Heart left ventricle (tissue), 16 donors: ENCODE measurements at regions not wholly inside any gene's neighbourhood (a gene's known extent, or its start where the extent isn't known, plus 50 kb on each side); places are given as distances from the start of the nearest gene placed in this dataset.

Experiments used
- ATAC-seq, 4 donors: fragments of 200-7000 bp; cut with Tn5 transposase; one replicate each; pipeline ENCODE4 v1.9.1; 2020 to 2022; ENCODE audit warnings: moderate library complexity in 4 of 4, mild to moderate bottlenecking in 3 of 4, moderate number of reproducible peaks in 1 of 4
- DNase-seq, 5 donors: peaks; one replicate each; pipeline ENCODE4 v3.0.0-alpha.2; 2020
- H3K27ac ChIP-seq, 12 donors: fragments of 200-600 bp; sonication (generic) in 4 of 12; one replicate each; pipeline versions ENCODE4 v1.5.0 to v1.8.0; 2016 to 2022; ENCODE audit warnings: mild to moderate bottlenecking in 2 of 12
- H3K27me3 ChIP-seq, 9 donors: fragments of 200-600 bp; sonication (generic) in 2 of 9; one replicate each; pipeline versions ENCODE4 v1.5.1 to v1.8.0; 2016 to 2022; ENCODE audit warnings: mild to moderate bottlenecking in 3 of 9
- H3K36me3 ChIP-seq, 9 donors: fragments of 200-600 bp; sonication (generic) in 2 of 9; one replicate each; pipeline versions ENCODE4 v1.5.0 to v1.8.0; 2018 to 2022; ENCODE audit warnings: mild to moderate bottlenecking in 2 of 9
- H3K4me1 ChIP-seq, 12 donors: fragments of 200-600 bp; sonication (generic) in 4 of 12; one replicate each; pipeline versions ENCODE4 v1.5.0 to v1.8.0; 2016 to 2022; ENCODE audit warnings: mild to moderate bottlenecking in 3 of 12
- H3K4me3 ChIP-seq, 12 donors: fragments of 200-600 bp; sonication (generic) in 4 of 12; one replicate each; pipeline versions ENCODE4 v1.5.0 to v1.8.0; 2017 to 2022; ENCODE audit warnings: mild to moderate bottlenecking in 9 of 12, moderate library complexity in 4 of 12
- H3K9me3 ChIP-seq, 12 donors: fragments of 200-600 bp; sonication (generic) in 4 of 12; one replicate each; pipeline versions ENCODE4 v1.5.0 to v1.8.0; 2016 to 2022; ENCODE audit warnings: mild to moderate bottlenecking in 1 of 12
- POLR2A ChIP-seq, 2 donors: fragments of 450-650 bp; IDR thresholded peaks; one replicate each; pipeline ENCODE4 v1.6.1; 2017; ENCODE audit warnings: antibody characterized with exemption in 2 of 2, mild to moderate bottlenecking in 2 of 2, moderate library complexity in 2 of 2
- WGBS, 4 donors: extraction: QIAGEN DNeasy Blood & Tissue Kit in 2 of 4; methylation state at CpG; one replicate each; pipeline versions ENCODE4 v1.1.5 to v1.1.7; 2013 to 2018; 5-methylcytosine and 5-hydroxymethylcytosine counted together
- intact Hi-C, 10 donors: fragments of 100-400 bp; cut with DNase I; formaldehyde crosslinking; loops; one replicate each; pipeline versions ENCODE4 v1.11.1 to v1.14.2; 2022
- TF ChIP-seq, protein P1 (sequence below), 12 donors: fragments of 200-600 bp; sonication (generic) in 4 of 12; IDR thresholded peaks; one replicate each; pipeline versions ENCODE4 v1.5.0 to v1.8.0; 2018 to 2022; ENCODE audit warnings: antibody characterized with exemption in 12 of 12, mild to moderate bottlenecking in 5 of 12
- donor health status: ischemic (EF 13 %, LVEDD 7.1; RV severe dilation, severe dysfunction).
- donor health status: healthy with polysubstance abuse.
- donor health status: DM: no; HTN: yes; CAD: no.
- donor health status: DM: no; HTN: no; CAD: no.
- donor health status: ischemic (EF 25% LVEDD 6.9; RV normal size, moderate dysfunction).
- donor health status: ischemic (EF 25% LVEDD 5.7; RV mildly dilated, moderate dysfunction).
- donor health status: healthy.
- donor health status: DM: yes; HTN: yes; CAD: no.
- donor health status: ischemic (EF 35%, LVEDD 5.7; RV mildly dilated, moderate dysfunction).
- donor health status: nonischemic (EF 11% LVEDD 7.7; RV severe dilation, severe dysfunction).
- donor health status: DM: yes; HTN: yes; CAD: no.
- donor health status: PGD.
- donor health status: ischemic (EF 29% LVEDD 5.4; RV normal size, mild dysfunction).
- donor health status: nonischemic (EF 23%, LVEDD 6.1; RV moderate dilation, normal function).

DNA sequence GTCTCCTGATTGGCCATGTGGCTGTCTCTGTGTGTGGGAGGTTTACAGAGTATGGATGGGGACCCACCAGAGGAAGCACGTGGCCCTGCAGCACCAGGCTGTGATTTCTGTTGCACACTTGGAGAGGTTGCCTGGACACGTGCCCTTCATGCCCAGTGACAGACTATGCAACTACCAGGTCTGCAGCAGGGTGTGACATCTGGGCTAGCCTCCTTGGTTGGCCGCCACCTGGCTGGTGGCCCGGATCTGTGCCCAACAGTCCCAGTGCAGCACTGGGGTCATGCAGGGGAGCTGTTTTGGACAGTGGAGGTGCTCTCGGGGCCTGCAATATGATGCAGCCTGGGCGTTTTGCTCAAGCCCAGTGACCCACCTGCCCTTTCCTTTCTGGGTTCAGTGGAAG lies 212.5 kb downstream of the UBE3A start:
- peak; percentile 52 to 77 (median 59) for DNase-seq
- ATAC-seq: peak; percentile 84 to 92 (median 89)
- H3K27me3 ChIP-seq: no peaks in the 10 kb centered on the region
- H3K9me3 ChIP-seq: peaks cover 0 to 17% (median 0%) of the 10 kb centered on the region in 12 donors
- 45 to 66% (median 60%) methylated on average over 4 to 6 of the region's 6 CpGs; no CpG with 5 or more reads in 1 of the 4 donors for whole genome bisulfite sequencing, 4 donors
- intact Hi-C loops: loop anchor here in 1 of 10 donors (10.0 kb wide), 1 partner anchor 302 kb away; no protein-coding TSS in a partner anchor
- TF ChIP-seq, protein P1, sequence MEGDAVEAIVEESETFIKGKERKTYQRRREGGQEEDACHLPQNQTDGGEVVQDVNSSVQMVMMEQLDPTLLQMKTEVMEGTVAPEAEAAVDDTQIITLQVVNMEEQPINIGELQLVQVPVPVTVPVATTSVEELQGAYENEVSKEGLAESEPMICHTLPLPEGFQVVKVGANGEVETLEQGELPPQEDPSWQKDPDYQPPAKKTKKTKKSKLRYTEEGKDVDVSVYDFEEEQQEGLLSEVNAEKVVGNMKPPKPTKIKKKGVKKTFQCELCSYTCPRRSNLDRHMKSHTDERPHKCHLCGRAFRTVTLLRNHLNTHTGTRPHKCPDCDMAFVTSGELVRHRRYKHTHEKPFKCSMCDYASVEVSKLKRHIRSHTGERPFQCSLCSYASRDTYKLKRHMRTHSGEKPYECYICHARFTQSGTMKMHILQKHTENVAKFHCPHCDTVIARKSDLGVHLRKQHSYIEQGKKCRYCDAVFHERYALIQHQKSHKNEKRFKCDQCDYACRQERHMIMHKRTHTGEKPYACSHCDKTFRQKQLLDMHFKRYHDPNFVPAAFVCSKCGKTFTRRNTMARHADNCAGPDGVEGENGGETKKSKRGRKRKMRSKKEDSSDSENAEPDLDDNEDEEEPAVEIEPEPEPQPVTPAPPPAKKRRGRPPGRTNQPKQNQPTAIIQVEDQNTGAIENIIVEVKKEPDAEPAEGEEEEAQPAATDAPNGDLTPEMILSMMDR (IDR thresholded peaks at IDR 0.05): no peak
- TF ChIP-seq POLR2A (IDR thresholded peaks at IDR 0.05): no peak
- no peaks in the 10 kb centered on the region for H3K4me1 ChIP-seq
- H3K4me3 ChIP-seq: no peak overlapping the region
- H3K36me3 ChIP-seq: no peaks in the 10 kb centered on the region
- no peak overlapping the region for H3K27ac ChIP-seq

- Histone ChIP-seq H3K4me1 (no peaks in the 10 kb centered on the region), H3K27me3 (no peaks in the 10 kb centered on the region), H3K36me3 (no peaks in the 10 kb centered on the region), H3K9me3 (peaks cover 0 to 14% (median 0%) of the 10 kb centered on the region in 12 donors), H3K4me3 (no peak overlapping the region), H3K27ac (no peak overlapping the region)
- no peak for ATAC-seq
- DNase-seq: no peak
- TF ChIP-seq, protein P1 (IDR thresholded peaks at IDR 0.05): no peak
- no peak for TF ChIP-seq POLR2A (IDR thresholded peaks at IDR 0.05)
- intact Hi-C loops: loop anchor here in 1 of 10 donors (10.0 kb wide), 1 partner anchor 303 kb away; no protein-coding TSS in a partner anchor
- WGBS, 4 donors: 84 to 88% (median 87%) methylated on average over 7 to 11 of the region's 11 CpGs
These were observed 210.6 kb downstream of the UBE3A start for GRCh38 chr15:25228261-25228660.

GRCh38 chr15:25230442-25230841 lies 208.4 kb downstream of the UBE3A start:
- intact Hi-C loops: no loop called here
- ATAC-seq (no peak), DNase-seq (no peak)
- Histone ChIP-seq H3K4me1 (no peaks in the 10 kb centered on the region), H3K9me3 (peaks cover 0 to 14% (median 0%) of the 10 kb centered on the region in 12 donors), H3K27ac (no peak overlapping the region), H3K36me3 (no peaks in the 10 kb centered on the region), H3K4me3 (no peak overlapping the region), H3K27me3 (no peaks in the 10 kb centered on the region)
- 75 to 85% (median 83%) methylated on average over 10 of the region's 10 CpGs for WGBS, 4 donors
- TF ChIP-seq, protein P1 (IDR thresholded peaks at IDR 0.05): no peak
- no peak for TF ChIP-seq POLR2A (IDR thresholded peaks at IDR 0.05)

DNA sequence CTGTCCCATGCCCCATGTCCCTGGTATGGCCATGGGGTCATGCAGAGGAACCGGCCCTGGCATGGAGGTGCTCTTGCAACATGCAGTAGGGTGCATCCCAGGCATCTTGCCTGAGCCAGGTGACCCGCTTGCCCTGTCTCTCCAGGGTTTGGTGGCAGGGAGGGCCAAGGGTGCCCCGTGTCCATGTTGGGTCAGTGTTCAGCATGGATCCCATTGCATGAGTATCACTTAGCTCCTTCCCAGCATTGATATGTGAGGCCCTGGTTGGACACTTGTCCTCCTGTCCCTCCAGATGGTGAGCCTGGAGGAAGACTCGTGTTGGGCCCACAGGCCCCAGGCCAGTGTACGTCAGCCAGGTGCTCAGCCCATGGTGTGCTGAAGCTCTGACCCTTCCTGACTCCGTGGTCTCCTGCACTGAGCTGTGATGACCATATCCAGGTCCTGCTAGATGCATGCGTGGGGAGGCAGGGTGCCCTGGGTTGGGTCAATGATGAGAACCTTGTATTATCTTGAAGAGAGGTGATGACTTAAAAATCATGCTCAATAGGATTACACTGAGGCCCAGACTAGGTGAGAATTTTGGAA lies 205.0 kb downstream of the UBE3A start:
- H3K4me1 ChIP-seq: no peaks in the 10 kb centered on the region
- TF ChIP-seq, protein P1 (IDR thresholded peaks at IDR 0.05): no peak
- no peak for TF ChIP-seq POLR2A (IDR thresholded peaks at IDR 0.05)
- no peaks in the 10 kb centered on the region for H3K27me3 ChIP-seq
- H3K36me3 ChIP-seq: no peaks in the 10 kb centered on the region
- intact Hi-C loops: no loop called here
- 56 to 74% (median 69%) methylated on average over 2 to 7 of the region's 7 CpGs for WGBS, 4 donors
- no peak overlapping the region for H3K27ac ChIP-seq
- no peak overlapping the region for H3K4me3 ChIP-seq
- ATAC-seq: no peak
- DNase-seq: peak in 1 of 5 donors; percentile 9
- H3K9me3 ChIP-seq: peaks cover 0 to 25% (median 0%) of the 10 kb centered on the region in 12 donors
